ENCODE measurements at regions not wholly inside any gene's neighbourhood (a gene's known extent, or its start where the extent isn't known, plus 50 kb on each side); places are given as distances from the start of the nearest gene placed in this dataset.

GRCh38 chr16:51268237-51268636 lies 117.2 kb upstream of the SALL1 start (continued):
- no peak for TF ChIP-seq HMGXB4 (CRISPR knock-in tag; IDR thresholded peaks at IDR 0.05; ENCODE audit: borderline replicate concordance in 1 of 2, low read depth in 1 of 2)

DNA sequence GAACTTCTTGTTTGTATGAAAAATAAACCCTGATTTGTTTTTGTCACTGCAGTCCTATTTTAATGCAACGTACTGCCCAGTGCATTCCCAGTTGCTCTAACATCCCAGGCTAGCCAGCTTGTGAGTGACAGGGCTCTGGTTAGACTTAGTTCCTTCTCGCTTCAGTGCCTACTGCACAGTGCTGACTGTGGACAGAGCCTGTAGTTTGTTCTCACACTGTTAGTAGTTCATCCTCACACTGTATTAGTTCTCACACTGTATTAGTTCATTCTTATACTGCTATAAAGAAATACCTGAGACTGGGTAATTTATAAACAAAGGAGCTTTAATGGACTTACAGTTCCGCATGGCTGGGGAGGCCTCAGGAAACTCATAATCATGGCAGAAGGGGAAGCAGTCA lies 116.6 kb upstream of the SALL1 start:
- ATAC-seq, result no peak; the same call in 2 of the 3 replicates
- BruUV-seq (replicated peaks), result no TSS peak
- intact Hi-C loops (cut with micrococcal nuclease; ENCODE audit: unreplicated experiment) (no loop called here), in situ Hi-C loops (cut with HindIII; ENCODE audit: extremely low pct_ligation_motif_present, low pct_unique_long_range_greater_than_20kb) (no loop called here)
- WGBS (ENCODE audit: low lambda C conversion rate), result 32% methylated on average over 3 of the region's 3 CpGs
- Histone ChIP-seq H3K4me1 (ENCODE audit: insufficient read depth, low read length) (no peaks in the 10 kb centered on the region), H4K20me1 (ENCODE audit: insufficient read depth, low read length) (no peaks in the 10 kb centered on the region), H3K36me3 (replicated peaks in 1 of 2; ENCODE audit: control insufficient read depth in 1 of 2, insufficient read depth in 2 of 2, low read length in 2 of 2) (no peaks in the 10 kb centered on the region), H3K4me2 (ENCODE audit: low read depth, low read length) (no peak overlapping the region), H3K4me3 (replicated peaks in 1 of 3; ENCODE audit: insufficient read depth in 1 of 3, low read depth in 2 of 3, low read length in 3 of 3) (no peak overlapping the region), H3K27ac (ENCODE audit: extremely low read length, insufficient read depth, low read length) (no peak overlapping the region), H3K9ac (ENCODE audit: insufficient read depth, low read depth, low read length) (no peak overlapping the region), H3K9me3 (ENCODE audit: low read length) (0 out of 2 replicates have a peak, but pooled peaks cover 7% of the 10 kb centered on the region), H3K79me2 (ENCODE audit: insufficient read depth, low read length) (no peaks in the 10 kb centered on the region), H2AFZ (ENCODE audit: low read length) (no peak overlapping the region), H3K27me3 (ENCODE audit: control insufficient read depth in 1 of 2, insufficient read depth in 2 of 2, low read length in 2 of 2) (peaks cover 0 to 3% of the 10 kb centered on the region in 2 experiments; a peak in 1 of 5 replicates)
- ChIA-PET POLR2A (no interaction called here), CTCF (ENCODE audit: low intra/inter-chr PET ratio, low total read pairs) (no interaction called here)
- FAIRE-seq, result no peak
- no peak for DNase-seq (ENCODE audit: low spot score)
- no peak for TF ChIP-seq SIX4 (CRISPR knock-in tag; IDR thresholded peaks at IDR 0.05)
- TF ChIP-seq ZBTB2 (CRISPR knock-in tag; IDR thresholded peaks at IDR 0.05; ENCODE audit: low read depth), result no peak
- no peak for TF ChIP-seq PITX1 (CRISPR knock-in tag; IDR thresholded peaks at IDR 0.05)
- no peak for TF ChIP-seq CBX1 (IDR thresholded peaks at IDR 0.05; ENCODE audit: low read depth)
- no peak for TF ChIP-seq ATF3 (CRISPR knock-in tag; IDR thresholded peaks at IDR 0.05)
- TF ChIP-seq ZNF660 (CRISPR knock-in tag; IDR thresholded peaks at IDR 0.05; ENCODE audit: borderline replicate concordance, low read depth), result no peak
- TF ChIP-seq ZNF143 (CRISPR knock-in tag; IDR thresholded peaks at IDR 0.05), result no peak
- no peak for TF ChIP-seq ZNF768 (CRISPR knock-in tag; IDR thresholded peaks at IDR 0.05)
- no peak for TF ChIP-seq ZNF331 (CRISPR knock-in tag; IDR thresholded peaks at IDR 0.05)
- no peak for TF ChIP-seq ZNF512B (CRISPR knock-in tag; IDR thresholded peaks at IDR 0.05; ENCODE audit: borderline replicate concordance)
- no peak for TF ChIP-seq TCF7L2 (IDR thresholded peaks at IDR 0.05; ENCODE audit: low read depth, low read length)
- no peak for TF ChIP-seq PHF21A (CRISPR knock-in tag; IDR thresholded peaks at IDR 0.05)
- no peak for TF ChIP-seq SNAPC2 (CRISPR knock-in tag; IDR thresholded peaks at IDR 0.05)
- TF ChIP-seq CHD4 (IDR thresholded peaks at IDR 0.05; ENCODE audit: borderline replicate concordance, low read length), result no peak
- no peak for TF ChIP-seq MAFK (conservative IDR thresholded peaks at IDR 0.05 in 1 of 2, IDR thresholded peaks at IDR 0.05 in 1 of 2; ENCODE audit: low read length in 2 of 2)
